Osteoblast (primary cell): ENCODE measurements at regions not wholly inside any gene's neighbourhood (a gene's known extent, or its start where the extent isn't known, plus 50 kb on each side); places are given as distances from the start of the nearest gene placed in this dataset.

Experiments used
- DNase-seq: peaks from one replicate; pipeline ENCODE4 v3.0.0; 2011; ENCODE audit warnings: low spot score, mixed read lengths; ENCODE audit not compliant: insufficient read length; ENCODE audit errors: missing footprints
- H2AFZ ChIP-seq: 2 replicates; pipeline ENCODE4 v1.6.0; 2011; ENCODE audit warnings: mild to moderate bottlenecking, low read length
- H3K27ac ChIP-seq: 2 replicates; pipeline ENCODE4 v1.5.1; 2011; ENCODE audit warnings: mild to moderate bottlenecking, low read depth, low read length, moderate library complexity
- H3K27me3 ChIP-seq: 2 replicates; pipeline ENCODE4 v1.6.0; 2012; ENCODE audit warnings: mild to moderate bottlenecking, control low read depth, inconsistent platforms, low read length, moderate library complexity; ENCODE audit not compliant: insufficient read depth
- H3K36me3 ChIP-seq: 2 replicates; pipeline ENCODE4 v1.5.1; 2011; ENCODE audit warnings: mild to moderate bottlenecking, low read length, control low read depth, moderate library complexity; ENCODE audit not compliant: insufficient read depth
- H3K4me1 ChIP-seq: 2 replicates; pipeline ENCODE4 v1.5.1; 2011; ENCODE audit warnings: mild to moderate bottlenecking, low read length, control low read depth, moderate library complexity; ENCODE audit not compliant: insufficient read depth
- H3K4me2 ChIP-seq: 2 replicates; pipeline ENCODE4 v1.6.0; 2011; ENCODE audit warnings: mild to moderate bottlenecking, low read length; ENCODE audit not compliant: insufficient read depth
- H3K4me3 ChIP-seq: fragments of 200-600 bp; sonication (generic); 3 replicates; pipeline ENCODE4 v1.5.1; 2012; ENCODE audit warnings: mild to moderate bottlenecking, low read length, inconsistent platforms; ENCODE audit not compliant: insufficient read depth
- H3K79me2 ChIP-seq: 2 replicates; pipeline ENCODE4 v1.6.0; 2012; ENCODE audit warnings: mild to moderate bottlenecking, low read length, control low read depth, inconsistent platforms; ENCODE audit not compliant: insufficient read depth
- H3K9me3 ChIP-seq: 2 replicates; pipeline ENCODE4 v1.5.1; 2011; ENCODE audit warnings: low read depth, low read length, control low read depth
- H4K20me1 ChIP-seq: 2 replicates; pipeline ENCODE4 v1.6.0; 2012; ENCODE audit warnings: mild to moderate bottlenecking, low read length, control low read depth; ENCODE audit not compliant: insufficient read depth
- CTCF ChIP-seq: IDR thresholded peaks from 2 replicates; pipeline ENCODE4 v1.5.1; 2011; ENCODE audit warnings: mild to moderate bottlenecking, low read depth, low read length, moderate library complexity; ENCODE audit errors: extremely low read depth

GRCh38 chr1:72763481-72763880, 481.1 kb upstream of the NEGR1 start:
- H3K4me3 ChIP-seq = no peak overlapping the region
- H4K20me1 ChIP-seq = no peaks in the 10 kb centered on the region
- no peak for DNase-seq
- no peak overlapping the region for H3K27ac ChIP-seq
- H3K9me3 ChIP-seq = no peaks in the 10 kb centered on the region
- no peaks in the 10 kb centered on the region for H3K36me3 ChIP-seq
- H3K4me1 ChIP-seq = no peaks in the 10 kb centered on the region
- H2AFZ ChIP-seq = no peak overlapping the region
- no peak for TF ChIP-seq CTCF
- H3K79me2 ChIP-seq = no peaks in the 10 kb centered on the region
- no peaks in the 10 kb centered on the region for H3K27me3 ChIP-seq
- H3K4me2 ChIP-seq = no peak overlapping the region

- DNase-seq = no peak
Observed at GRCh38 chr1:72759486-72759885, 477.1 kb upstream of the NEGR1 start.

GRCh38 chr1:72757843-72758242, 475.5 kb upstream of the NEGR1 start:
- H3K9me3 ChIP-seq = no peaks in the 10 kb centered on the region
- no peaks in the 10 kb centered on the region for H3K36me3 ChIP-seq
- no peak overlapping the region for H2AFZ ChIP-seq
- H4K20me1 ChIP-seq = no peaks in the 10 kb centered on the region
- TF ChIP-seq CTCF = no peak
- no peak overlapping the region for H3K27ac ChIP-seq
- H3K4me2 ChIP-seq = no peak overlapping the region
- H3K79me2 ChIP-seq = no peaks in the 10 kb centered on the region
- H3K4me1 ChIP-seq = no peaks in the 10 kb centered on the region
- no peak for DNase-seq
- no peaks in the 10 kb centered on the region for H3K27me3 ChIP-seq
- H3K4me3 ChIP-seq = no peak overlapping the region

More at GRCh38 chr1:72759486-72759885, 477.1 kb upstream of the NEGR1 start:
- H3K9me3 ChIP-seq = no peaks in the 10 kb centered on the region
- H3K27me3 ChIP-seq = no peaks in the 10 kb centered on the region
- H3K27ac ChIP-seq = no peak overlapping the region
- no peaks in the 10 kb centered on the region for H3K4me1 ChIP-seq
- no peak for TF ChIP-seq CTCF
- H3K36me3 ChIP-seq = no peaks in the 10 kb centered on the region
- no peak overlapping the region for H2AFZ ChIP-seq
- no peaks in the 10 kb centered on the region for H4K20me1 ChIP-seq
- no peak overlapping the region for H3K4me3 ChIP-seq
- H3K79me2 ChIP-seq = no peaks in the 10 kb centered on the region
- H3K4me2 ChIP-seq = no peak overlapping the region

GRCh38 chr1:72745413-72745812, 463.1 kb upstream of the NEGR1 start:
- Histone ChIP-seq H3K79me2 (no peaks in the 10 kb centered on the region), H3K4me1 (no peaks in the 10 kb centered on the region), H3K27ac (no peak overlapping the region), H3K27me3 (no peaks in the 10 kb centered on the region), H3K4me3 (no peak overlapping the region), H3K9me3 (no peaks in the 10 kb centered on the region), H3K36me3 (no peaks in the 10 kb centered on the region), H3K4me2 (no peak overlapping the region), H4K20me1 (no peaks in the 10 kb centered on the region), H2AFZ (no peak overlapping the region)
- TF ChIP-seq CTCF = no peak
- DNase-seq = no peak
